PC-9 (cell line): ENCODE measurements at regions not wholly inside any gene's neighbourhood (a gene's known extent, or its start where the extent isn't known, plus 50 kb on each side); places are given as distances from the start of the nearest gene placed in this dataset.

ENCODE experiments used
- BruUV-seq: library from RNA; stranded (reverse); fragments of 400-500 nt; replicated peaks from 2 replicates; lab custom pipeline; 2021; lab: Mats Ljungman, UMichigan
- CTCF ChIA-PET: fragments of 300-600 bp; sonication (Branson Sonifier 250); formaldehyde crosslinking; loops from one replicate; lab custom pipeline; 2022; ENCODE audit warnings: antibody characterized with exemption; lab: Charles Lee
- POLR2A ChIA-PET: fragments of 300-600 bp; sonication (Branson Sonifier 250); formaldehyde crosslinking; loops from one replicate; lab custom pipeline; 2022; ENCODE audit warnings: antibody characterized with exemption; ENCODE audit not compliant: unreplicated experiment; lab: Charles Lee
- DNase-seq, 2 experiments: peaks; one replicate each; pipeline versions ENCODE4 v3.0.0 to v3.0.0-alpha.2; 2015 to 2022; ENCODE audit warnings: mixed read lengths in 1 of 2
- H2AFZ ChIP-seq: fragments of 200-600 bp; sonication (generic); 2 replicates; pipeline ENCODE4 v1.8.1; 2017; ENCODE audit warnings: antibody characterized with exemption
- H3F3A ChIP-seq: fragments of 200-600 bp; sonication (generic); 2 replicates; pipeline ENCODE4 v1.8.1; 2017; ENCODE audit warnings: antibody characterized with exemption, mild to moderate bottlenecking, low read depth; ENCODE audit not compliant: insufficient read depth
- H3K27ac ChIP-seq: fragments of 200-600 bp; sonication (generic); 2 replicates; pipeline ENCODE4 v1.6.1; 2016; ENCODE audit warnings: mixed run types
- H3K27me3 ChIP-seq: fragments of 200-600 bp; sonication (generic); 2 replicates; pipeline ENCODE4 v1.6.1; 2016; ENCODE audit warnings: low read depth, mixed run types; ENCODE audit not compliant: insufficient read depth
- H3K36me3 ChIP-seq: fragments of 200-600 bp; sonication (generic); 2 replicates; pipeline ENCODE4 v1.6.1; 2016; ENCODE audit warnings: low read depth, mixed run types
- H3K4me1 ChIP-seq: fragments of 200-600 bp; sonication (generic); replicated peaks from 2 replicates; pipeline ENCODE4 v1.6.1; 2016; ENCODE audit warnings: mixed run types; ENCODE audit not compliant: insufficient read depth
- H3K4me2 ChIP-seq: fragments of 200-600 bp; sonication (generic); 2 replicates; pipeline ENCODE4 v1.6.1; 2017; ENCODE audit warnings: mixed run types
- H3K4me3 ChIP-seq: fragments of 200-600 bp; sonication (generic); 2 replicates; pipeline ENCODE4 v1.6.1; 2016; ENCODE audit warnings: mixed run types
- H3K79me2 ChIP-seq: fragments of 200-600 bp; sonication (generic); 2 replicates; pipeline ENCODE4 v1.6.1; 2017; ENCODE audit warnings: low read depth, mixed run types
- H3K9me2 ChIP-seq: fragments of 200-600 bp; sonication (generic); 2 replicates; pipeline ENCODE4 v1.8.1; 2017; ENCODE audit warnings: mild to moderate bottlenecking; ENCODE audit not compliant: insufficient read depth
- H3K9me3 ChIP-seq: fragments of 200-600 bp; sonication (generic); 2 replicates; pipeline ENCODE4 v1.8.1; 2016; ENCODE audit warnings: low read depth; ENCODE audit not compliant: insufficient read depth
- H4K20me1 ChIP-seq: fragments of 200-600 bp; sonication (generic); 2 replicates; pipeline ENCODE4 v1.8.1; 2017; ENCODE audit not compliant: insufficient read depth
- EZH2 ChIP-seq: fragments of 200-600 bp; sonication (generic); IDR thresholded peaks from 2 replicates; pipeline ENCODE4 v1.8.0; 2017; ENCODE audit warnings: antibody characterized with exemption, low read depth
- intact Hi-C: fragments of 100-400 bp; cut with micrococcal nuclease; formaldehyde crosslinking; loops from one replicate; pipeline ENCODE4 v1.10.0; 2022; ENCODE audit not compliant: unreplicated experiment
- TF ChIP-seq, protein P1 (sequence below): fragments of 200-600 bp; sonication (generic); conservative IDR thresholded peaks from 2 replicates; pipeline ENCODE4 v1.6.1; 2017; ENCODE audit warnings: mixed run types, antibody characterized with exemption, mild to moderate bottlenecking, moderate library complexity

DNA sequence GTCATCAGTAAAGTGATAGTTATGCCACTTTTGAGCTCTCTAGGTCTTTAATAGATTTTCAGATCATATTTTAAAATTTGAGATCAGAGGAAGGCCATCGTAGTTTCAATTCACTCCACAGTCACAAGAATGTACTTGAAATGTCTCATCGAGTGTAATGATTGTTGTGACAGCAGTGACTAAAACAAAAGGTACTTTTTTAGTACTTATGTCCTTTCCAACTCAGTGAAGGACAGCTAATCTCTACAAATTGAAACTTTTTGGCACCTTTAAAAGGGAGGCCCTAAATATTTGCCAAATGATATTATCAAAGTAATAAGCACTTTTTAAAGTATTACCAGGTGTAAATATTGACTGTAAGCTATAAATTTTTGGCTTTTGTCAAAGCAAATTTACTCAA lies 702.9 kb upstream of the GRM3 start:
- H3K27ac ChIP-seq, result no peak overlapping the region
- no peaks in the 10 kb centered on the region for H3K79me2 ChIP-seq
- H4K20me1 ChIP-seq, result no peaks in the 10 kb centered on the region
- no peak for DNase-seq
- no peak overlapping the region for H3K4me3 ChIP-seq
- H3K9me2 ChIP-seq, result no peaks in the 10 kb centered on the region
- ChIA-PET CTCF (no interaction called here), POLR2A (no interaction called here)
- no peak overlapping the region; the same call in 1 of the 2 replicates for H3K4me2 ChIP-seq
- no TSS peak for BruUV-seq
- H2AFZ ChIP-seq, result peak overlapping the region; percentile 63; the same call in 1 of the 2 replicates
- H3K4me1 ChIP-seq, result no peaks in the 10 kb centered on the region
- TF ChIP-seq EZH2, result no peak
- TF ChIP-seq, protein P1, sequence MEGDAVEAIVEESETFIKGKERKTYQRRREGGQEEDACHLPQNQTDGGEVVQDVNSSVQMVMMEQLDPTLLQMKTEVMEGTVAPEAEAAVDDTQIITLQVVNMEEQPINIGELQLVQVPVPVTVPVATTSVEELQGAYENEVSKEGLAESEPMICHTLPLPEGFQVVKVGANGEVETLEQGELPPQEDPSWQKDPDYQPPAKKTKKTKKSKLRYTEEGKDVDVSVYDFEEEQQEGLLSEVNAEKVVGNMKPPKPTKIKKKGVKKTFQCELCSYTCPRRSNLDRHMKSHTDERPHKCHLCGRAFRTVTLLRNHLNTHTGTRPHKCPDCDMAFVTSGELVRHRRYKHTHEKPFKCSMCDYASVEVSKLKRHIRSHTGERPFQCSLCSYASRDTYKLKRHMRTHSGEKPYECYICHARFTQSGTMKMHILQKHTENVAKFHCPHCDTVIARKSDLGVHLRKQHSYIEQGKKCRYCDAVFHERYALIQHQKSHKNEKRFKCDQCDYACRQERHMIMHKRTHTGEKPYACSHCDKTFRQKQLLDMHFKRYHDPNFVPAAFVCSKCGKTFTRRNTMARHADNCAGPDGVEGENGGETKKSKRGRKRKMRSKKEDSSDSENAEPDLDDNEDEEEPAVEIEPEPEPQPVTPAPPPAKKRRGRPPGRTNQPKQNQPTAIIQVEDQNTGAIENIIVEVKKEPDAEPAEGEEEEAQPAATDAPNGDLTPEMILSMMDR, result no peak
- no peaks in the 10 kb centered on the region for H3K27me3 ChIP-seq
- intact Hi-C loops, result no loop called here
- H3K9me3 ChIP-seq, result no peaks in the 10 kb centered on the region
- H3K36me3 ChIP-seq, result no peaks in the 10 kb centered on the region
- H3F3A ChIP-seq, result no peaks in the 10 kb centered on the region

DNA sequence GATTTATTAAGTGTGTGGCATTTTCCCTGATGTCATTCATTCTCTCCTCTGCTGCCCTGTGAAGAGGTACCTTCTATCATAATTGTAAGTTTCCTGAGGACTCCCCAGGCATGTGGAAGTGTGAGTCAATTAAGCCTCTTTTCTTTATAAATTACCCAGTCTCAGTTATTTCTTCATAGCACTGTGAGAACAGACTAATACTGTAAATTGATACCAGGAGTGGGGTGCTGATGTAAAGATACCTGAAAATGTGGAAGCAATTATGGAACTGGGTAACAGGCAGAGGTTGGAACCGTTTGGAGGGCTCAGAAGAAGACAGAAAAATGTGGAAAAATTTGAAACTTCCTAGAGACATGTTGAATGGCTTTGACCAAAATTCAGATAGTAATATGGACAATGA lies 711.8 kb upstream of the GRM3 start:
- ChIA-PET CTCF (no interaction called here), POLR2A (no interaction called here)
- Histone ChIP-seq H3K4me2 (no peak overlapping the region), H3K79me2 (no peaks in the 10 kb centered on the region), H3K9me2 (no peaks in the 10 kb centered on the region), H3K27ac (no peak overlapping the region), H3F3A (no peaks in the 10 kb centered on the region), H3K27me3 (no peaks in the 10 kb centered on the region), H3K4me1 (no peaks in the 10 kb centered on the region), H2AFZ (no peak overlapping the region), H3K36me3 (no peaks in the 10 kb centered on the region), H4K20me1 (no peaks in the 10 kb centered on the region), H3K4me3 (no peak overlapping the region), H3K9me3 (no peaks in the 10 kb centered on the region)
- BruUV-seq, result no TSS peak
- no peak for TF ChIP-seq EZH2
- TF ChIP-seq, protein P1, result no peak
- no peak for DNase-seq
- intact Hi-C loops, result no loop called here

DNA sequence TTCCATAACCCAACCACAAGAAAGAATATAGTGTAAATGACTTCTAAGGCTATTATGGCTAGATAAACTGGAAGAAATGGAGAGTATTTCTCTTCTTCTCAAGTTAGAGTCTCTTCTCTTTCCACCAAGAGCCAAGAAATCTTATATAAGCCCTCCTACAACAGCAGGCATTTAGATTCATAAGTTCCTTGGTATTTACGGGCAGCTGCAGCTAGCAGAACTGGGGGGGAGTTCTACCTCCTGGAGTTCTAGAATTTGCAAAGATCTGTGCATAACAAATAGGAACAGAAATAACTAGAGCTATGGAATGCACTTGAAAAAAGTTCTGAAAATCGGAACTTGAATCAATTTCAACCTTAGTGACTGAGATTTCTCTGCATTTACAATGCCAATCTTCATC lies 715.2 kb upstream of the GRM3 start:
- ChIA-PET CTCF (no interaction called here), POLR2A (no interaction called here)
- H4K20me1 ChIP-seq, result no peaks in the 10 kb centered on the region
- H3F3A ChIP-seq, result no peaks in the 10 kb centered on the region
- no peaks in the 10 kb centered on the region for H3K4me1 ChIP-seq
- no peaks in the 10 kb centered on the region for H3K27me3 ChIP-seq
- no peaks in the 10 kb centered on the region for H3K9me3 ChIP-seq
- intact Hi-C loops, result no loop called here
- H3K4me2 ChIP-seq, result no peak overlapping the region
- no TSS peak for BruUV-seq
- DNase-seq, result no peak
- H2AFZ ChIP-seq, result no peak overlapping the region
- no peaks in the 10 kb centered on the region for H3K79me2 ChIP-seq
- H3K27ac ChIP-seq, result no peak overlapping the region
- H3K4me3 ChIP-seq, result no peak overlapping the region
- no peak for TF ChIP-seq EZH2
- TF ChIP-seq, protein P1, result no peak
- no peaks in the 10 kb centered on the region for H3K9me2 ChIP-seq
- no peaks in the 10 kb centered on the region for H3K36me3 ChIP-seq
